Lung (tissue), 11 donors: ENCODE measurements at regions not wholly inside any gene's neighbourhood (a gene's known extent, or its start where the extent isn't known, plus 50 kb on each side); places are given as distances from the start of the nearest gene placed in this dataset.

Experiments
- ATAC-seq: fragments of 200-7000 bp; cut with Tn5 transposase; one replicate; pipeline ENCODE4 v1.9.1; 2020; ENCODE audit warnings: moderate number of reproducible peaks; ENCODE audit not compliant: insufficient read depth, low FRiP score
- DNase-seq, 3 donors: peaks; one replicate each; pipeline ENCODE4 v3.0.0-alpha.2; 2013 to 2017
- H3K27ac ChIP-seq, 2 donors: one replicate each; pipeline ENCODE4 v1.5.1; 2013; ENCODE audit warnings: mild to moderate bottlenecking in 2 of 2, moderate library complexity in 2 of 2, control low read depth in 1 of 2, inconsistent platforms in 1 of 2, low read depth in 1 of 2, low read length in 1 of 2
- H3K27me3 ChIP-seq, 3 donors: one replicate each; pipeline ENCODE4 v1.5.1; 2013; ENCODE audit warnings: low read length in 2 of 3; ENCODE audit not compliant: control insufficient read depth in 3 of 3, insufficient read depth in 3 of 3
- H3K36me3 ChIP-seq, 4 donors: one replicate each; pipeline ENCODE4 v1.5.1; 2013; ENCODE audit warnings: low read length in 4 of 4, mild to moderate bottlenecking in 1 of 4, moderate library complexity in 1 of 4; ENCODE audit not compliant: control insufficient read depth in 4 of 4, insufficient read depth in 4 of 4
- H3K4me1 ChIP-seq, 5 donors: one replicate each; pipeline ENCODE4 v1.5.1; 2013; ENCODE audit warnings: low read length in 5 of 5, mild to moderate bottlenecking in 2 of 5, moderate library complexity in 1 of 5; ENCODE audit not compliant: control insufficient read depth in 5 of 5, insufficient read depth in 5 of 5
- H3K4me3 ChIP-seq: one replicate; pipeline ENCODE4 v1.5.1; 2013; ENCODE audit warnings: mild to moderate bottlenecking, control low read depth, moderate library complexity
- H3K9ac ChIP-seq, 2 donors: one replicate each; pipeline ENCODE4 v1.5.1; 2013; ENCODE audit warnings: low read length in 2 of 2, control low read depth in 1 of 2; ENCODE audit not compliant: insufficient read depth in 1 of 2
- H3K9me3 ChIP-seq, 4 donors: one replicate each; pipeline ENCODE4 v1.5.1; 2013; ENCODE audit warnings: low read length in 3 of 4, mild to moderate bottlenecking in 1 of 4, moderate library complexity in 1 of 4; ENCODE audit not compliant: control insufficient read depth in 4 of 4, insufficient read depth in 3 of 4
- CTCF ChIP-seq: IDR thresholded peaks from 2 replicates; pipeline ENCODE4 v1.5.1; 2012; ENCODE audit warnings: mild to moderate bottlenecking; ENCODE audit errors: control extremely low read depth, extremely low read depth
- WGBS, 2 donors: extraction: QIAGEN DNeasy Blood & Tissue Kit; methylation state at CpG; one replicate each; pipeline ENCODE4 v1.1.7; 2013; 5-methylcytosine and 5-hydroxymethylcytosine counted together
- donor health status: control.
- donor health status: control.
- donor health status: Bipolar disorder and iron deficiency.
- donor health status: healthy.
- donor health status: DM: yes; HTN: yes; CAD: no.

- no peak for TF ChIP-seq CTCF
- Histone ChIP-seq H3K36me3 (no peaks in the 10 kb centered on the region), H3K4me3 (no peak overlapping the region), H3K9ac (no peak overlapping the region), H3K9me3 (no peaks in the 10 kb centered on the region), H3K27me3 (no peaks in the 10 kb centered on the region), H3K27ac (no peak overlapping the region), H3K4me1 (no peaks in the 10 kb centered on the region)
- no peak for ATAC-seq
- DNase-seq, result no peak
These were observed 69.1 kb upstream of the HOPX start for GRCh38 chr4:56750231-56750630.

- no peak for ATAC-seq
- H3K36me3 ChIP-seq, result no peaks in the 10 kb centered on the region
- WGBS, 2 donors, result 72 to 83% methylated on average over 2 of the region's 2 CpGs
- no peaks in the 10 kb centered on the region for H3K9me3 ChIP-seq
- H3K4me1 ChIP-seq, result no peaks in the 10 kb centered on the region
- no peak for TF ChIP-seq CTCF
- DNase-seq, result no peak
- no peaks in the 10 kb centered on the region for H3K27me3 ChIP-seq
- no peak overlapping the region for H3K9ac ChIP-seq
- H3K27ac ChIP-seq, result no peak overlapping the region
- no peak overlapping the region for H3K4me3 ChIP-seq
These were observed 67.2 kb upstream of the HOPX start for GRCh38 chr4:56748271-56748670.

GRCh38 chr4:56746639-56747038 lies 65.5 kb upstream of the HOPX start:
- TF ChIP-seq CTCF, result no peak
- no peak overlapping the region for H3K4me3 ChIP-seq
- H3K36me3 ChIP-seq, result no peaks in the 10 kb centered on the region
- H3K4me1 ChIP-seq, result no peaks in the 10 kb centered on the region
- H3K27ac ChIP-seq, result no peak overlapping the region
- no peak for DNase-seq
- 87 to 91% methylated on average over 5 of the region's 5 CpGs for WGBS, 2 donors
- ATAC-seq, result no peak
- H3K9ac ChIP-seq, result no peak overlapping the region
- no peaks in the 10 kb centered on the region for H3K27me3 ChIP-seq
- H3K9me3 ChIP-seq, result no peaks in the 10 kb centered on the region

GRCh38 chr4:56745042-56745441 lies 63.9 kb upstream of the HOPX start:
- ATAC-seq (no peak), DNase-seq (no peak)
- H3K27ac ChIP-seq, result no peak overlapping the region
- no peaks in the 10 kb centered on the region for H3K4me1 ChIP-seq
- WGBS, 2 donors, result 48 to 74% methylated on average over 2 of the region's 2 CpGs
- no peak overlapping the region for H3K9ac ChIP-seq
- H3K27me3 ChIP-seq, result no peaks in the 10 kb centered on the region
- H3K36me3 ChIP-seq, result no peaks in the 10 kb centered on the region
- TF ChIP-seq CTCF, result no peak
- H3K4me3 ChIP-seq, result no peak overlapping the region
- H3K9me3 ChIP-seq, result no peaks in the 10 kb centered on the region
